HepG2 (cell line): ENCODE measurements at regions not wholly inside any gene's neighbourhood (a gene's known extent, or its start where the extent isn't known, plus 50 kb on each side); places are given as distances from the start of the nearest gene placed in this dataset.

Source experiments
- FOXA1 ChIP-seq, 2 experiments: fragments of 450-650 bp in 1 of 2; sonication (generic) in 1 of 2; formaldehyde crosslinking in 1 of 2; IDR thresholded peaks; 2 replicates each; pipeline versions ENCODE4 v1.4.0 to v1.6.1; 2016 to 2020; ENCODE audit warnings: missing genetic modification reagents in 1 of 2
- GABPA ChIP-seq, 2 experiments: IDR thresholded peaks; 2 replicates each; pipeline ENCODE4 v1.6.1; 2011 to 2016; ENCODE audit warnings: low read depth in 2 of 2, low read length in 1 of 2, missing biosample characterization in 1 of 2, missing genetic modification characterization in 1 of 2
- HDAC6 ChIP-seq: fragments of 200-600 bp; sonication (generic); IDR thresholded peaks from 2 replicates; pipeline ENCODE4 v1.7.0; 2017; ENCODE audit warnings: mild to moderate bottlenecking, antibody characterized with exemption, low read length, low read depth
- MEIS1 ChIP-seq: sonication (generic); formaldehyde crosslinking; IDR thresholded peaks from 2 replicates; pipeline ENCODE4 v1.9.0; 2021; ENCODE audit warnings: mild to moderate bottlenecking, missing genetic modification reagents, moderate library complexity, borderline replicate concordance
- MZF1 ChIP-seq: sonication (generic); formaldehyde crosslinking; IDR thresholded peaks from 2 replicates; pipeline ENCODE4 v1.8.1; 2023; ENCODE audit warnings: mild to moderate bottlenecking, missing genetic modification reagents, borderline replicate concordance
- NCOA2 ChIP-seq: sonication (generic); formaldehyde crosslinking; IDR thresholded peaks from 2 replicates; pipeline ENCODE4 v1.8.0; 2022; ENCODE audit warnings: inconsistent platforms
- PAF1 ChIP-seq: IDR thresholded peaks from 2 replicates; pipeline ENCODE4 v1.6.1; 2016; ENCODE audit warnings: missing genetic modification reagents, missing compliant biosample characterization
- SALL1 ChIP-seq: sonication (generic); formaldehyde crosslinking; IDR thresholded peaks from 2 replicates; pipeline ENCODE4 v1.8.0; 2022; ENCODE audit warnings: mild to moderate bottlenecking, missing genetic modification reagents
- SNAPC2 ChIP-seq: sonication (generic); formaldehyde crosslinking; IDR thresholded peaks from 2 replicates; pipeline ENCODE4 v1.8.1; 2022; ENCODE audit warnings: mild to moderate bottlenecking, missing genetic modification reagents
- SP5 ChIP-seq: IDR thresholded peaks from 2 replicates; pipeline ENCODE4 v1.6.1; 2016; ENCODE audit warnings: low read depth, borderline replicate concordance
- SSRP1 ChIP-seq: IDR thresholded peaks from 2 replicates; pipeline ENCODE4 v1.6.1; 2016; ENCODE audit warnings: control low read depth
- TBX2 ChIP-seq: sonication (generic); formaldehyde crosslinking; IDR thresholded peaks from 2 replicates; pipeline ENCODE4 v1.5.0; 2020; ENCODE audit warnings: missing genetic modification reagents, mild to moderate bottlenecking, borderline replicate concordance
- ZBTB7A ChIP-seq: sonication (generic); formaldehyde crosslinking; IDR thresholded peaks from 2 replicates; pipeline ENCODE4 v1.8.0; 2022; ENCODE audit warnings: mild to moderate bottlenecking, missing genetic modification reagents
- ZFY ChIP-seq: sonication (generic); formaldehyde crosslinking; IDR thresholded peaks from 2 replicates; pipeline ENCODE4 v1.4.0; 2020; ENCODE audit warnings: missing genetic modification reagents
- ZNF263 ChIP-seq: sonication (generic); formaldehyde crosslinking; IDR thresholded peaks from 2 replicates; pipeline ENCODE4 v1.4.0; 2020; ENCODE audit warnings: missing genetic modification reagents
- ZNF644 ChIP-seq: IDR thresholded peaks from 2 replicates; pipeline ENCODE4 v1.6.1; 2016; ENCODE audit warnings: low read depth
- ZNF75D ChIP-seq: sonication (generic); formaldehyde crosslinking; IDR thresholded peaks from 2 replicates; pipeline ENCODE4 v1.8.1; 2023; ENCODE audit warnings: missing genetic modification reagents, mild to moderate bottlenecking, borderline replicate concordance
- ZNF816 ChIP-seq: sonication (generic); formaldehyde crosslinking; IDR thresholded peaks from 2 replicates; pipeline ENCODE4 v1.8.0; 2022; ENCODE audit warnings: missing genetic modification reagents, mild to moderate bottlenecking, borderline replicate concordance
- TF ChIP-seq, protein P1 (sequence below): sonication (generic); formaldehyde crosslinking; IDR thresholded peaks from 2 replicates; pipeline ENCODE4 v1.5.1; 2020; ENCODE audit warnings: mild to moderate bottlenecking, missing genetic modification reagents, moderate library complexity
- TF ChIP-seq, protein P2 (sequence below): sonication (generic); formaldehyde crosslinking; IDR thresholded peaks from 2 replicates; pipeline ENCODE4 v1.5.0; 2020; ENCODE audit warnings: mild to moderate bottlenecking, missing genetic modification reagents, borderline replicate concordance
- TF ChIP-seq, protein P3 (sequence below): sonication (generic); formaldehyde crosslinking; IDR thresholded peaks from 2 replicates; pipeline ENCODE4 v1.4.0; 2020; ENCODE audit warnings: missing genetic modification reagents
- TF ChIP-seq, protein P4 (sequence below): sonication (generic); formaldehyde crosslinking; IDR thresholded peaks from 2 replicates; pipeline ENCODE4 v1.4.0; 2020; ENCODE audit warnings: missing genetic modification reagents
- TF ChIP-seq, protein P5 (sequence below): sonication (generic); formaldehyde crosslinking; IDR thresholded peaks from 2 replicates; pipeline ENCODE4 v1.5.0; 2020; ENCODE audit warnings: missing genetic modification reagents

DNA sequence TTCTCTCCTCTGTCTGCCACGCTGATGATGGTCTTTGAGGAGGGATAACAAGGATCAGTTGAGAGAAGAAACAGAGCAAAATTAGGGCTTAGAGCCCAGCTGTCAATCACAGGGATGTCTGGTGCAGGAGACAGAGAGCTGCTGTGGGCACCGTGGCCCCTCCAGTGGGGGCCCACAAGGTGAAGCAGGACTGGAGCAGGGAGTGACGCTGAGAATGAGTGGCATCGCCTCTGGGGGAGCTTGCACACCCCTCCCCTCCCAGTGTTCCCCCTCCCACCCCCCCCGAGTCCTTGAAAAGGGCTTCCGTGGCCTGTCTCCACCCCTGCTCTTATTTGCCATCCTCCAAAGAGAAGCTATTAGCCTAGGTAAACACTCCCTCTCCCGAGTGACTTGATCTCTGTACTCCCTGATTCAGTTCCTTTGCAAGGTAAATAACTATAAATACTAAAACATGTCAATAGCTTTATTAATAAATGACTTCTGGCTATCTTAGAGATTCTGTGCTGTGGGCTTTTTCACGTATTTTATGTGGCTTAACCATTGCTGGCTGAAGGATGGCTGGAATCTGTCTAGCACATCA, 440.0 kb downstream of the ZNF536 start (continued):
- TF ChIP-seq NCOA2 (no peak), MZF1 (no peak), ZBTB7A (CRISPR knock-in tag) (no peak), ZNF816 (CRISPR knock-in tag) (no peak), MEIS1 (CRISPR knock-in tag) (peak; percentile 62; the same call in 1 of the 2 replicates), FOXA1 (IDR thresholded peaks at IDR 0.05) (0 out of 2 replicates have a peak, but pooled peaks have one; percentile 37), FOXA1 (CRISPR knock-in tag; IDR thresholded peaks at IDR 0.05) (peak; percentile 70), ZFY (no peak), SP5 (CRISPR knock-in tag) (peak; percentile 48; the same call in 1 of the 2 replicates), ZNF263 (no peak), SALL1 (CRISPR knock-in tag) (no peak), ZNF75D (CRISPR knock-in tag) (no peak), SSRP1 (CRISPR knock-in tag) (no peak), TBX2 (CRISPR knock-in tag) (no peak), PAF1 (CRISPR knock-in tag) (no peak), ZNF644 (CRISPR knock-in tag) (no peak), GABPA (IDR thresholded peaks at IDR 0.05; ENCODE audit: low read depth, low read length) (no peak), GABPA (CRISPR knock-in tag; IDR thresholded peaks at IDR 0.05; ENCODE audit: low read depth) (0 out of 2 replicates have a peak, but pooled peaks have one; percentile 23), HDAC6 (no peak), SNAPC2 (CRISPR knock-in tag) (no peak)
- TF ChIP-seq, protein P1, sequence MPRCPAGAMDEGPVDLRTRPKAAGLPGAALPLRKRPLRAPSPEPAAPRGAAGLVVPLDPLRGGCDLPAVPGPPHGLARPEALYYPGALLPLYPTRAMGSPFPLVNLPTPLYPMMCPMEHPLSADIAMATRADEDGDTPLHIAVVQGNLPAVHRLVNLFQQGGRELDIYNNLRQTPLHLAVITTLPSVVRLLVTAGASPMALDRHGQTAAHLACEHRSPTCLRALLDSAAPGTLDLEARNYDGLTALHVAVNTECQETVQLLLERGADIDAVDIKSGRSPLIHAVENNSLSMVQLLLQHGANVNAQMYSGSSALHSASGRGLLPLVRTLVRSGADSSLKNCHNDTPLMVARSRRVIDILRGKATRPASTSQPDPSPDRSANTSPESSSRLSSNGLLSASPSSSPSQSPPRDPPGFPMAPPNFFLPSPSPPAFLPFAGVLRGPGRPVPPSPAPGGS (CRISPR knock-in tag) = no peak
- TF ChIP-seq, protein P2, sequence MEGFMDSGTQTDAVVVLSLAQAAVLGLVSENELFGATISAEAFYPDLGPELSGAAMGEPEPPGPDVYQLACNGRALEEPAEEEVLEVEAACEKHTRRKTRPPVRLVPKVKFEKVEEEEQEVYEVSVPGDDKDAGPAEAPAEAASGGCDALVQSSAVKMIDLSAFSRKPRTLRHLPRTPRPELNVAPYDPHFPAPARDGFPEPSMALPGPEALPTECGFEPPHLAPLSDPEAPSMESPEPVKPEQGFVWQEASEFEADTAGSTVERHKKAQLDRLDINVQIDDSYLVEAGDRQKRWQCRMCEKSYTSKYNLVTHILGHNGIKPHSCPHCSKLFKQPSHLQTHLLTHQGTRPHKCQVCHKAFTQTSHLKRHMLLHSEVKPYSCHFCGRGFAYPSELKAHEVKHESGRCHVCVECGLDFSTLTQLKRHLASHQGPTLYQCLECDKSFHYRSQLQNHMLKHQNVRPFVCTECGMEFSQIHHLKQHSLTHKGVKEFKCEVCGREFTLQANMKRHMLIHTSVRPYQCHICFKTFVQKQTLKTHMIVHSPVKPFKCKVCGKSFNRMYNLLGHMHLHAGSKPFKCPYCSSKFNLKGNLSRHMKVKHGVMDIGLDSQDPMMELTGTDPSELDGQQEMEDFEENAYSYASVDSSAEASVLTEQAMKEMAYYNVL (CRISPR knock-in tag) = no peak
- TF ChIP-seq, protein P3, sequence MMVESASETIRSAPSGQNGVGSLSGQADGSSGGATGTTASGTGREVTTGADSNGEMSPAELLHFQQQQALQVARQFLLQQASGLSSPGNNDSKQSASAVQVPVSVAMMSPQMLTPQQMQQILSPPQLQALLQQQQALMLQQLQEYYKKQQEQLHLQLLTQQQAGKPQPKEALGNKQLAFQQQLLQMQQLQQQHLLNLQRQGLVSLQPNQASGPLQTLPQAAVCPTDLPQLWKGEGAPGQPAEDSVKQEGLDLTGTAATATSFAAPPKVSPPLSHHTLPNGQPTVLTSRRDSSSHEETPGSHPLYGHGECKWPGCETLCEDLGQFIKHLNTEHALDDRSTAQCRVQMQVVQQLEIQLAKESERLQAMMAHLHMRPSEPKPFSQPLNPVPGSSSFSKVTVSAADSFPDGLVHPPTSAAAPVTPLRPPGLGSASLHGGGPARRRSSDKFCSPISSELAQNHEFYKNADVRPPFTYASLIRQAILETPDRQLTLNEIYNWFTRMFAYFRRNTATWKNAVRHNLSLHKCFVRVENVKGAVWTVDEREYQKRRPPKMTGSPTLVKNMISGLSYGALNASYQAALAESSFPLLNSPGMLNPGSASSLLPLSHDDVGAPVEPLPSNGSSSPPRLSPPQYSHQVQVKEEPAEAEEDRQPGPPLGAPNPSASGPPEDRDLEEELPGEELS (CRISPR knock-in tag) = peak; percentile 54
- TF ChIP-seq, protein P4, sequence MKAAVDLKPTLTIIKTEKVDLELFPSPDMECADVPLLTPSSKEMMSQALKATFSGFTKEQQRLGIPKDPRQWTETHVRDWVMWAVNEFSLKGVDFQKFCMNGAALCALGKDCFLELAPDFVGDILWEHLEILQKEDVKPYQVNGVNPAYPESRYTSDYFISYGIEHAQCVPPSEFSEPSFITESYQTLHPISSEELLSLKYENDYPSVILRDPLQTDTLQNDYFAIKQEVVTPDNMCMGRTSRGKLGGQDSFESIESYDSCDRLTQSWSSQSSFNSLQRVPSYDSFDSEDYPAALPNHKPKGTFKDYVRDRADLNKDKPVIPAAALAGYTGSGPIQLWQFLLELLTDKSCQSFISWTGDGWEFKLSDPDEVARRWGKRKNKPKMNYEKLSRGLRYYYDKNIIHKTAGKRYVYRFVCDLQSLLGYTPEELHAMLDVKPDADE (CRISPR knock-in tag) = no peak
- TF ChIP-seq, protein P5, sequence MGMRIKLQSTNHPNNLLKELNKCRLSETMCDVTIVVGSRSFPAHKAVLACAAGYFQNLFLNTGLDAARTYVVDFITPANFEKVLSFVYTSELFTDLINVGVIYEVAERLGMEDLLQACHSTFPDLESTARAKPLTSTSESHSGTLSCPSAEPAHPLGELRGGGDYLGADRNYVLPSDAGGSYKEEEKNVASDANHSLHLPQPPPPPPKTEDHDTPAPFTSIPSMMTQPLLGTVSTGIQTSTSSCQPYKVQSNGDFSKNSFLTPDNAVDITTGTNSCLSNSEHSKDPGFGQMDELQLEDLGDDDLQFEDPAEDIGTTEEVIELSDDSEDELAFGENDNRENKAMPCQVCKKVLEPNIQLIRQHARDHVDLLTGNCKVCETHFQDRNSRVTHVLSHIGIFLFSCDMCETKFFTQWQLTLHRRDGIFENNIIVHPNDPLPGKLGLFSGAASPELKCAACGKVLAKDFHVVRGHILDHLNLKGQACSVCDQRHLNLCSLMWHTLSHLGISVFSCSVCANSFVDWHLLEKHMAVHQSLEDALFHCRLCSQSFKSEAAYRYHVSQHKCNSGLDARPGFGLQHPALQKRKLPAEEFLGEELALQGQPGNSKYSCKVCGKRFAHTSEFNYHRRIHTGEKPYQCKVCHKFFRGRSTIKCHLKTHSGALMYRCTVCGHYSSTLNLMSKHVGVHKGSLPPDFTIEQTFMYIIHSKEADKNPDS (CRISPR knock-in tag) = no peak
